ENCODE measurements at regions not wholly inside any gene's neighbourhood (a gene's known extent, or its start where the extent isn't known, plus 50 kb on each side); places are given as distances from the start of the nearest gene placed in this dataset.

DNA sequence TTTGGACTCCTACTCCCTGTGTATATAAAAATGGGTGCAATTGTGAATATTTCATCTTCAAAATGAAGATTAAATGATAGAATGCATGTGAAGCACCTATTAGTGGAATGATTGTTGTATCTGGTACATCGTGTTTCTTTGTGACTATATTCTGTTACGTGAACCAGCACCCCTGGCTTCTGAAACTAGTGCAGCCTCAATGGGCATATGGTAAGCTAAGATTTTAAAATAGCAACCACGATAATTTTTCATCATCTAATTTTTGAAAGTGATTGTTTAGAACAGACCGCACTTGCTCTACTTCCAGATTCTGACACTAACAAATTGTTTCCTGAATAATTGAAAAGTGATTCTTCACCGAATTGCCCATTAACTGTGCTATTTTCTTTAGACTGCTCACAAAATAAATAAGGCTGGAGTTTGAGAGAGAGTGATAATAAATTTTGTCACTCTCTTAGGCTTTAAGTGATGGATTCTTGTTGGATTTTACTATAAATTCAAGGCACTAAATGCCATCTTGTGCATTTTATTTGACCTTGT, 806.1 kb upstream of the LRATD1 start:
- TF ChIP-seq CTCF (IDR thresholded peaks at IDR 0.05) (no peak), POLR2A (IDR thresholded peaks at IDR 0.05) (no peak), POLR2AphosphoS5 (IDR thresholded peaks at IDR 0.05; ENCODE audit: insufficient read depth in 1 of 2, low read depth in 1 of 2) (no peak)

Measured in vagina (tissue), 2 donors.